ENCODE measurements at regions not wholly inside any gene's neighbourhood (a gene's known extent, or its start where the extent isn't known, plus 50 kb on each side); places are given as distances from the start of the nearest gene placed in this dataset.

GRCh38 chr13:47038188-47038587 lies 141.3 kb upstream of the HTR2A start:
- TF ChIP-seq POLR2AphosphoS5 (IDR thresholded peaks at IDR 0.05; ENCODE audit: low read depth, low read length) (no peak), ZZZ3 (CRISPR knock-in tag; IDR thresholded peaks at IDR 0.05; ENCODE audit: borderline replicate concordance) (no peak), TRIM24 (CRISPR knock-in tag; IDR thresholded peaks at IDR 0.05) (no peak), ZNF136 (CRISPR knock-in tag; IDR thresholded peaks at IDR 0.05; ENCODE audit: low read depth) (no peak), CREB1 (IDR thresholded peaks at IDR 0.05) (no peak), CREB1 (CRISPR knock-in tag; IDR thresholded peaks at IDR 0.05) (no peak), YY1 (IDR thresholded peaks at IDR 0.05; ENCODE audit: insufficient read depth, insufficient replicate concordance, low read depth, low read length) (no peak), PRPF4 (IDR thresholded peaks at IDR 0.05; ENCODE audit: low read depth, low read length, poor library complexity, severe bottlenecking) (no peak), CTCF (CRISPR knock-in tag; IDR thresholded peaks at IDR 0.05) (no peak), ZBTB49 (CRISPR knock-in tag; IDR thresholded peaks at IDR 0.05; ENCODE audit: borderline replicate concordance) (no peak), ZNF407 (CRISPR knock-in tag; IDR thresholded peaks at IDR 0.05; ENCODE audit: not compliant biosample characterization) (no peak), ZNF670 (CRISPR knock-in tag; IDR thresholded peaks at IDR 0.05; ENCODE audit: borderline replicate concordance) (no peak)
- TF ChIP-seq, protein P1, sequence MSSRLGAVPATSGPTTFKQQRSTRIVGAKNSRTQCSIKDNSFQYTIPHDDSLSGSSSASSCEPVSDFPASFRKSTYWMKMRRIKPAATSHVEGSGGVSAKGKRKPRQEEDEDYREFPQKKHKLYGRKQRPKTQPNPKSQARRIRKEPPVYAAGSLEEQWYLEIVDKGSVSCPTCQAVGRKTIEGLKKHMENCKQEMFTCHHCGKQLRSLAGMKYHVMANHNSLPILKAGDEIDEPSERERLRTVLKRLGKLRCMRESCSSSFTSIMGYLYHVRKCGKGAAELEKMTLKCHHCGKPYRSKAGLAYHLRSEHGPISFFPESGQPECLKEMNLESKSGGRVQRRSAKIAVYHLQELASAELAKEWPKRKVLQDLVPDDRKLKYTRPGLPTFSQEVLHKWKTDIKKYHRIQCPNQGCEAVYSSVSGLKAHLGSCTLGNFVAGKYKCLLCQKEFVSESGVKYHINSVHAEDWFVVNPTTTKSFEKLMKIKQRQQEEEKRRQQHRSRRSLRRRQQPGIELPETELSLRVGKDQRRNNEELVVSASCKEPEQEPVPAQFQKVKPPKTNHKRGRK (CRISPR knock-in tag; IDR thresholded peaks at IDR 0.05): no peak

Data from HepG2 (cell line).